HG03342 (cell line): ENCODE measurements at regions not wholly inside any gene's neighbourhood (a gene's known extent, or its start where the extent isn't known, plus 50 kb on each side); places are given as distances from the start of the nearest gene placed in this dataset.
"Not testable (repeated sequence)": the region's sequence is repeated elsewhere in the genome, so short reads cannot be mapped to it uniquely, and the experiment has no call there.

Source experiments
- ATAC-seq: cut with Tn5 transposase; IDR thresholded peaks from one replicate; pipeline ENCODE4 v1.9.1; 2021; ENCODE audit warnings: mild to moderate bottlenecking, moderate library complexity; ENCODE audit not compliant: unreplicated experiment

DNA sequence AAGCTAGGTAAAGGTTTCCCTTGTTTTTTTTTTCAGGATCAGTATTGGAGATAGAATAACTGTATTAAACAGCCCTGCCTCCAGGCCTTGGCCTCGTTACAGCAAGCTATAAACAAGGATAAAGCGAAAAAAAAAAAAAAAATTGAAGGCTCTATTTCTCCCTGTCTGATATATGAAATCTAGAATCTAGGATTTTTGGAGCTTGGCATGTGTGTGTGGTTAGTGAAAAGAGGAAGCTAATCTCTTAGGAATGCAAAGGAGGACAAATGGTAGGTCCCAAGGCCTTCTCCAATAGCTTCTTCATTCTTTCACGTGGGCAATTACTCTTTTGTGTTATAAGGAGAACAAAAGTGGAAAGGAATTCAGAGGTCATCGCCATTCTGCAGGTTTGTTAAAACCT lies 470.3 kb downstream of the TMEM114 start:
- no peak for ATAC-seq

DNA sequence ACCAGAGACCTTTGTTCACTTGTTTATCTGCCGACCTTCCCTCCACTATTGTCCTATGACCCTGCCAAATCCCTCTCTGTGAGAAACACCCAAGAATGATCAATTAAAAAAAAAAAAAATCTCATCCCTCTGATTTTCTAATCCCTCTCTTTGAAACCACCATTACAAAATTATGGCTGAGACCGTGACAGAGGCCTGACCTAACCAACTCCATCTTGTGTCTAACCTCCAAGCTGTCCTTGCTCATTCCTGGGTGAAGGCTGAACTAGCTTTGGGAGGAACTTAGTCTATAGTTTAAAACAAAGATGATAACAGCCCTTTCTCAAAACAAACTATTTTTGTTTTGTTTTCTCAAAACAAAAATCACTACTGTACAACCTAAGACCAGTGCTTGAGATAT lies 474.5 kb downstream of the TMEM114 start:
- ATAC-seq, result no peak

DNA sequence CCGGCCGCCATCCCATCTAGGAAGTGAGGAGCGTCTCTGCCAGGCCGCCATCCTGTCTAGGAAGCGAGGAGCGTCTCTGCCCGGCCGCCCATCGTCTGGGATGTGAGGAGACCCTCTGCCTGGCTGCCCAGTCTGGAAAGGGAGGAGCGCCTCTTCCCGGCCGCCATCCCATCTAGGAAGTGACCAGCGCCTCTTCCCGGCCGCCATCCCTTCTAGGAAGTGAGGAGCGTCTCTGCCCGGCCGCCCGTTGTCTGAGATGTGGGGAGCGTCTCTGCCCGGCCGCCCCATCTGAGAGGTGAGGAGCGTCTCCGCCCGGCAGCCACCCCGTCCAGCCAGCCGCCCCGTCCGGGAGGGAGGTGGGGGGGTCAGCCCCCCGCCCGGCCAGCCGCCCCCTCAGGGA lies 475.4 kb downstream of the TMEM114 start:
- not testable (repeated sequence) for ATAC-seq

DNA sequence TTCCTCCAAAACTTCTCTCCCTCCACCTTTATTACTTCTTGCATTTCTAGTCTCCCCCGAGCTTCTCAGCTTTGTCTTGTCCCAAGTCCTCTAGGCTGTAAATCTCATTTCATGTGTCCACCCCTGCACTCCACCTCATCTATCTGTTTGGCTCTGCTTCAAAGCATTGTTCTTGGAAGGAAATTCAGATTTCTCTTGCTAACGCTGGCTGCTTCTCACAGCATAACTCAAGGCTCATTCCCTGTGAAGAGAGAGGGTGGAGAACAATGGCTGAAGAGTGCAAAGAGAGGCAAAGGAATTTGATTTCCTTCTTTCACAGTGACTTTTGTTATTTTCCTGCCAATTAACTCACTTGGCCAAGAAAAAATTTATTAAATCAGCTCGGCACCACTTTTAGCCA lies 476.5 kb downstream of the TMEM114 start:
- no peak for ATAC-seq

DNA sequence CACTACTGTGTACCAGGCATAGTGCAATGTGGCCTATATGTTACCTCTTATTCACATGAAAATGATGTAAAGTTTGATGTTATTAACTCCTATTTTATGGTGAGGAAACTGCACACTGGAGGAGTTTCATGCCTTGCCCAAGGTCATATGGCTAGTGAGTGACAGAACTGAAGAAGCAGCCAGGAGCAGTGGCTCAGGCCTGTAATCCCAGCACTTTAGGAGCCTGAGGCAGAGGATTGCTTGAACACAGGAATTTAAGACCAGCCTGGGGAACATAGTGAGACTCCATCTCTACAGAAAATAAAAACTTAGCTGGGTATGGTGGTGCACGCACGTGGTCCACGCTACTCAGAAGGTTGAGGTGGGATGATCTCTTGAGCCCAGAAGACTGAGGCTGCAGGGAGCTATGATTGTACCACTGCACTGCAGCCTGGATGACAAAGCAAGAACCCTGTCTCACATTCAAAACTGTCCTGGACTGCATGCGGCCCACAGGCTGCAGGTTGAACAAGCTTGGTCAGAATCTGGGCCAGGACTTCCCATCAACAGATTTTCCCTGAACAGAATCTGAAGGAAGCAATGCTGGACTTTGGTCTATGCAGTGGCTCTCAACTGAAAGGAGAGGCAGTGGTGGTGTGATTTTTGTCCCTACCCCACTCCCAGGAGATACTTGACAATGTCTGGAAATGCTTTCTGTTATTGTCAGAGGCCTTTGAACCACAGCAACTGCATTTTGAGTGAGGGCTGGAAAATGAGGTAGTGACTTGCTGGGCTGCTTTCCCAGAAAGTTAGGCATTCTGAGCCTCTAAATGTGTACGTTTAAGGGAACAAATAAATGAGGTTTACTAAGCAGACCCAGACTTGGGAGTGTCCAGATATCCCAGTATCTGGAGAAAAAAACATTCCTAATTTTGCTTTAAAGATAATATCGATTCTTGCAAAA lies 479.5 kb downstream of the TMEM114 start:
- no peak for ATAC-seq

DNA sequence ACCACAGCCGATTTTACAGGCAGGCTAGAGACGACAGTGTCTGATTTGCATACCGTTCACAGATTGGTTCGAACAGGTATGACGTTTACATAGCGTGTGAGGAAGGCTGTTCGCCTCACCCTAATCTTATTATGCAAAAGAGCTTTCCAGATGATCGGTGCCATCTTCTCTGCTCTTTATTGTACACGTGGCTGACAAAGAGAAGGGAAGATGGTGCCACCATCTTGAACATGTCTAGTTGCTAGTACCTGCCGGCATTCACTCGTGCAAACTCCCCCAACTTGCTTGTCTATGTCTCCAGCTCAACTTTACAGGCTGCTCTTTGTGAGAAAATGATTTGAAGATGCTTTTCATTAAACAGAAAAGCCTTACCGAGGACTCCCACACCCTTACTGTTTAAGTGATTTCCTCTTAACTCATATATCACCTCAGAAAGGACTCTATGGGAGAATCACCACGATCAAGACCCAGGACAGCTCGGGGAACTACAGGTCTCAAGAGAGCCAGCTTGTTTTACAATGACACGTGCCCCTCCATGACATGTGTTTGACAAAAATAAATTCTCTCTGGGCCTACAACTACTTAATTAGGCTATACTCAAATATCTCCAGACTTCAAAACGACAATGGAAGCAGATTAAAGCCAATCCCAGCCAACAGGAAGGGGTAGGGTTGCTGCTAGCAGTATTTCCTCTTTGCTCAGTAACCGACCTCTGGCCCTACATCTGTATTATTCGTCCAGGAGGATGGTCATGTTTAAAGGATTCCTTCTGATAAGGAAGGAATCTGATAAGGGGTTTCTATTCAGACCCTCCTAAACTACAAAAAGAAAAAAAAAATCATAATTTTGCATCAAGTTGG lies 480.6 kb downstream of the TMEM114 start:
- ATAC-seq, result no peak

DNA sequence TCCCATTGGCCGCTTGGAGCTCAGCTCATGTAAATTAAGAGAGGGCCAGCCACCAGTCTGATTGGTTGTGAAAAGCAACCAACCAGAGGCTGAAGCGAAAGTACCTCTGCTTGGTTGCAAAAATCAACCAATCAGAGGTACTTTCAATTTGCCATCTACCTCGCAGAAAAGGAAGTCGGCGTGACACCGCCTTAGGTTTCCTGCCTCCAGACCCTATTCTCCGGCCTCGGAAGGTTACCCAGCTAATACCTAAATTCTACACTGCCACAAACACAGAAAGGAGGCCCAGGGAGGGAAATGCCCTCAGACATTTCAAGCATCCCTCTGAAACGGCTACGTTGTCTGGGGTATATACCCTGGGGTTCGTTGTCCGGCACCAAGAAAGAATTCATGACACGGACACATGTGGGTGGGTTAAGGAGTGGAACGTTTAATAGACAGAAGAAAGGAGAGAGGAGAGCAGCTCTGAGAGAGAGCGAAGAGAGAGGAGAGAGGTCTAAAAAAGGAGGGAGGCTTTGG lies 481.3 kb downstream of the TMEM114 start:
- ATAC-seq, result no peak

DNA sequence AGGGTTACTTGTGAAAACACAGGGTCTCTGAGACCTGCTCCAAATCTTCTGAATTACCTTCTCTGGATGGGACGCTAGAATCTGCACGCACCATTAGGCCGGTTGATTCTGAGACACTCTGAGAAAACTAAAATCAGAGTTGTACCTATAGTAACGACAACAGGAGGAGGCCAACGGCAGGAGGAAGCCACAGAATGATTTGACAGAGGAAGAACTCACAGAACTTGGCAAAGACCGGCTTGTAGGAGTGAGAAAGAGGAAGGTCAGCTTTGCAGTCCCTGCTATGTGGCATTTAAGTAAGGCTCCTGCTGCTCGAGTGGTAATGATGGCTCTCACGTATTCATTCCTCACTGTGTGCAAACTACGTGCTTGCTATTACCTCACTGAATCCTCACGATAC lies 483.0 kb downstream of the TMEM114 start:
- no peak for ATAC-seq

DNA sequence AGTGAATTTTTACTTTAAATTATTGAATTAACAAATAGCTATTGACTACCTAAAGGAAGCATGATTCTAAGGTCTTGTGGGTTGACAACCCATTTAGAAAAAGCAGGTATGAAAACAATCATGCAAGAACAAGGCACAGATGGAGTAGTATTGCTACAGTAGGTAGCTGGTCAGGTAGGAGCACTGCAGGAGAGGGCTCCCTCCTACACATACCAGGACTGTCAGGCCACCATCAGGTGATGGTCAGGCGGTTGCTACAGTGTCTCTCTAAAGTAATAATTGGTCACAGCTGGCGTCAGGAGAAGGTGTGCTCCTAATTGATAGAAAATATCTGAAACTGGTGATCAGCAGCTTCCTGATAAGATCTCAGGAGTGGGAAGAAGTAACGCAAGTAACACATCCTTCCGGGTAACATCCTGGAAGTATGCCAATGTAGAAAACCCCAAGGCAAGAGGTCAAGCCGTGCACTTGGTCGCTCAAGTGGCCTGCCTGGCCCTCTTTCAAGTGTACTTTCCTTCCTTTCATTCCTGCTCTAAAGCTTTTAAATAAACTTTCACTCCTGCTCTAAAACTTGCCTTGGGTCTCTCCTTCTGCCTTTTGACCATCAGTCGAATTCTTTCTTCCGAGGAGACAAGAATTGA lies 486.5 kb downstream of the TMEM114 start:
- ATAC-seq, result no peak

DNA sequence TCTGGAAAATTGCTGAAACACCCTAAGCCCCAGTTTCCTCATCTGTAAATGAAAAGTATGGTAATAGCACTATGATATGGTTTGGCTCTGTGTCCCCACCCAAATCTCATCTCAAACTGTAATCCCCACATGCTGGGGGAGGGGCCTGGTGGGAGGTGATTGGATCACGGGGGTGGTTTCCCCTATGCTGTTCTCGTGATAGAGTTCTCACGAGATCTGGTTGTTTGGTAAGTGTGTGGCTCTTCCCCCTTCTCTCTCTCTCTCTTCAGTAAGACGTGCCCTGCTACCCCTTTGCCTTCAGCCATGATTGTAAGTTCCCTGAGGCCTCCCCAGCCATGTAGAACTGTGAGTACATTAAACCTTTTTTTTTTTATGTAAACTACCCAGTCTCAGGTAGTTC lies 490.7 kb downstream of the TMEM114 start:
- no peak for ATAC-seq

DNA sequence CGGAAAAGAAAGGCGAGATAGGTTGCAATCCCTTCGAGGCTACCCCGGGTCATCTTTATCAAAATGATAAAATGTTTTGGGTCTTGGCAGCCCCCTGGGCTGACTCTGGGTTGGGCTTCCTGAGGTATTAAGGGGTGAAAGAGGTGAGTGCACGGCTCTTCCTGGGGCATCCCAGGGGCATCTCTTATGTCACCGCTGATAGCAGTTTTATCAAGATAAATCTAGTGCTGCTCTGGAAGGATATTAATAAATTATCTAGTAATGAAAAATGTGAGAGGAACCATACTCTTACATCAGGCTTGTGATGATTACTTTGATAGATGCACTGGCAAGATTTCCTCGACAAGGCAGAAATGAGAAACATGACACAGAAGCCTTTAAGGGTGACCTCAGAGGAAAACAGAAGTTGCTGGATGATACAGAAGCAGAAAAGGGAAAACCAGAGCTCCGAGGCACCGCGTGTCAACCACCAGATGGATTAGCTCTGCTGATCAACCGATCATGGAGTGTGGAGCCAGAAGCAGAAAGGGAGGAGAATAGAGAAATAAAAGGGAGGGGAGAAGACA lies 491.3 kb downstream of the TMEM114 start:
- ATAC-seq, result no peak

DNA sequence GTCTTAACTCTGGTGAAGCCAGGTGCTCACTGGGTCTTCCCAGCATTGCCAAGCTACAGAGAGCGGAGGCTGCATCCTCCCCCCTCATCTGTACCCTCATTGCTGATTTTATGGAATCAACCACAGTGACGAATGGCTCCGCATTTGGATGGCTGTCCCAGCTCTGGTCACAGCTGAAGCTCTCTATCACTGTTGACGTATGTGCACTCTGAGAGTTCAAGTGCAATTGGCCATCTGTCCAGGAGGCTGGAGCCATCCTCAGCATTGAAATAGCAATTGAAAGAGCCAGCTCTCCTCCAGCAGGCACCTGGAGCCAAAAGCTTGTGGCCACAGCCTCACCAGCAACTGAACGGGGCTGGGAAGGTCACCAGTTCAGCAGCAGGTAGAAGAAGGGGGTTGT lies 494.1 kb downstream of the TMEM114 start:
- ATAC-seq, result no peak

DNA sequence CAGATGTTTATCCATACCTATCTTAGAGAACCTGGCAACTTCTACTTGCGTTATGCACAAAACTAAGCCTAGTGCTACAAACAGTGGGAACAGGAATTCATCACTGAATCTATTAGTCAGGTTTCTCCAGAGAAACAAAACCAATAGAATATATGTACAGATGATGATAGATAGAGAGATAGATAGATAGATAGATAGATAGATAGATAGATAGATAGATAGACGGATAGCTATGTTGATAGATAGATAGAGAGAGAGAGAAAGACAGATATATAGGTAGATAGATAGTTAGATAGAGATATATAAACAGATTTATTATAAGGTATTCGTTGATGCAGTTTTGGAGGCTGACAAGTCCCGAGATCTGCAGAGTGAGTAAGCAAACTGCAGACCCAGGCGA lies 495.6 kb downstream of the TMEM114 start:
- no peak for ATAC-seq

DNA sequence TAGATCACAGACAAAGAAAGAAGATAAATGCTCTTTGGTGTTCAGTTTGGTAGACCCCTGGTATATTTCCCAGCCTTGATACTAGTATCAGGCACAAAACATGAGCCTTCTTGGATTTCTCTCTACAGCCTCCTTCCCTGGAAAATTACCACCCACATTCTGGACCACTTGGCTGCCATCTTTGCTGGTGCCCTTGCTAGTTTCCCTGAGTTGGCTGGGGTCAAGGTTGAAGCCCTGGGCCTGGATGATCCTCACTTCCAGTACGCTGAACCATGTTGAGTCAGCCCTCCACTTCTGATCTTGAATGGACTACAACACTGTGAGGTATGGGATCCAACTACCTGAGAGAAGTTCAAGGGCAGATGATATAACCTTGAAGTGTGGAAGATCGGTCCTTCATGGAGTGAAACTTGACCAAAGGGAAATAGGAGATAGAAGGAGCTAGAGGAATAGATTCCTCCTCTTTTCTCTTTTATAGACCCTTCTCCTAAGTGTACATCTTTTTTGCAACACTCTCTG lies 501.4 kb downstream of the TMEM114 start:
- no peak for ATAC-seq

DNA sequence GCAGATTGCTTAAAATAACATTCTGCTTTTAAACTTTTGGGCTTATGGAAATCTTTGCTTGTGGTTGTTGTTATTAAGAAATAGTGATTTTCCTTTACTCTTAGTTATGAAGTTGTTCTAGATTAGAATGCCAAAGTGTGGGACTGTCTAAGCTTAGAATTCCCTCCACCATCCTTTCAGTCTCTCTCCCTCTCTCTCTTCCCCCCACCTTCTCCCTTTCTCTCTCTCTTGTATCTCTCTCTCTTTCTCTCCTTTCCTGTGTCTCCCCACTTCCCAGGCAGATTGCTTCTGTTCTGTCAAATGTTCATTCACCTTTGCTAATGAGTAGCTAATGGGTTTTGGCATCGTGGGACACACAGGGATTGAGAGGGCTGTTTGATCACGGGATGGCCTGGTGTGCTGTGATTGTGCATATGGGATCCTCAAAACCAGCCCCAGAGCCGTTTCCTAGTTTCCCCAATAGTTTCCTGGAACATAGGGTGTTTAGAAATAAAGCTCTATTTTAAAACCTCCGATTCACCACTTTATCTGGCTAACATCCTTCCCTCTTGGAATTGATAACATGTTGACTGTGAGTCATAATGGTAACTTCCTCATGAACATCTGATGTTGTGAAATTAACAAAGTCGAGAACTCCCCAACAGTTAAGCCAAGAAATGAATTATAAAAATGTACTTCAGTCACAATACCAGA lies 502.6 kb downstream of the TMEM114 start:
- ATAC-seq, result no peak

DNA sequence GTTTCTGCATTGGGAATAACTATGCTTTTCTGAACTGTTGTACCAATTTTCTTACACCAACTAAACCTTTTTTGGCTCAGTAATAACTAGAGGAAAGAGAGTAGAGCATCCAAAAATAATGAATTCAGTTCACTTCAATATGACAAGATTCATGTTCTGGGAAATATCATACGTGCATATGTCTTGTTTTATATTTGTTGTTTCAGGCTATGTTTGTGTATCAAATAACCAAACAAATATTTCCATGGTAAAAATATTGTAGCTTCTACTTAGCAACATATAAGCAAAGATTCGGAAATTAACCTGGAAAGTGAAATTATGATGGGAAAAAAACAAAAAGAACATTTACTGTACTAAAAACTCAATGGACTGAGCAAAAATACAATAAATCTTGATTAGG lies 503.2 kb downstream of the TMEM114 start:
- no peak for ATAC-seq

DNA sequence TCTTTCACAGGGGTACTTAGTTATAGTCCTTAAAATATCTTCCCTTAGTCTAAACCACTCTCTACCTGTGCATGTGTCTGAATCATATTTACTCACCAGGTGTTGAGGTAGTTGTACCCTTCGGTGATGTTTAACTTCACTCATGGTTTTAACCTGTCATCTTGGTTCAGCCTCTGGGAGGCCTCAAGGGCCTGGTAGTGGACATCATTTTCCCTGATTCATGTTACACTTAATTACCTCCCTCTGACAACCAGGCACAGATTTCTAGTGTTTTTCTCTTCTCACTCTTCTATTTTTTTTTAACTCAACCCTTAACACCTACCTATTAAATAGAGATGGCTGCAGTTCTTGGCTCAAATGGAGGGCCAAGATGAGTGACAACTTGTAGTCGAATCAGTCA lies 505.4 kb downstream of the TMEM114 start:
- no peak for ATAC-seq

DNA sequence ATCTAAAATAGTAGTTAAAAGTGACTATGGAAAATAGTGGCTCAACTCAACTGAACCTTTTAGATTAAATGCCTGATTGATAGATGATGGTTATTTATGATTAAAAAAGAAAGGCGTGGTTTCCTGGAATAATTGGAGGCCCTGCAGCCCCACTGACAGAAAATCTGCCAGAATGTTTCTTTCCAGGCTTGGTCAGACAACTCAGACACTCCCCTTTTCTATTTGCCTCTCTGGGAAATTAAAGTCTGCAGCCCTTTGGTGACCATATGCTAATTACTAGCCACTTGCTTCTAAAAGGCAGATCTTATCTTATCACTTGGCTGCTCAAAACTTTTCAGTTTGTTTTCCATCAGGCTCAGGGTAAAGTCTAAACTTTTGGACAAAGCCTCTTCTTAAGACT lies 506.0 kb downstream of the TMEM114 start:
- ATAC-seq, result no peak

DNA sequence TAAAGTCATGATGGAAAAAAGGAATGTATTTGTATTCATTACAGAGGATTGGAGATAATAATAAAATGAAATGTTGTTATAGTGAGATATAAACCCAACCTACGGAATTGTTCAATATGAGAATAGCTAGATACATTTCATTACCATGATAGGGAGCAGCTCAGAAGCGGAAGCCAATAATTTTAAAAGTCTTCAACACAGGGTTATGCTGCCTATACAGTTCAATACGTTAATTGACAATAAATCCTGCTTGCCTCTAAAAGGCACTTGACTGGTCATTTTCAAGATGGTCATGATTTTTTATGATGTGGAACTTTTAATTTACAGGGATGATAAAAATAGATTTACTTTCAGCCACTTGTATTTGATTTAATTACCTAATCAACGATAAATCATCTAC lies 506.8 kb downstream of the TMEM114 start:
- no peak for ATAC-seq

DNA sequence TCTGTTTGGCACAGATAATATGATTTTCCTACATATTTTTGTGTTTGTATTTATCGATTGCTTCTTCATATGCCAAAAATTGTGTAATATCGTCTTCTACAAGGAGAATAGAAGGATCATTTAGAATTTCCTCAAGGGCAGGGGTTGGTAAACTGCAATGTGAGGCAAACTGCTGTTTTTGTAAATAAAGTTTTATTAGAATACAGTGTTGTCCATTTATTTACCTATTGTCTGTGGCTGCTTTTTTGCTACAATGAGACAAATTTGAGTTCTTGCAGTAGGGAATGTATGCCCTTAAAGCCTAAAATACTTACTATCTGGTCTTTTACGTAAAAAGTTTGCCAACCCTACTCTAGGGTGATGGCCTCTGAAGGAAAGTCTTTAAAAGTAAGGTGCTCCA lies 509.5 kb downstream of the TMEM114 start:
- ATAC-seq, result no peak
